ENCODE measurements at regions not wholly inside any gene's neighbourhood (a gene's known extent, or its start where the extent isn't known, plus 50 kb on each side); places are given as distances from the start of the nearest gene placed in this dataset.

GRCh38 chr3:66629150-66629981 is 128.5 kb upstream of the LRIG1 start:
- no peak for ATAC-seq
- H3K36me3 ChIP-seq (replicated peaks in 1 of 2; ENCODE audit: insufficient read depth in 1 of 2, low read depth in 2 of 2): no peaks in the 10 kb centered on the region
- H3K27ac ChIP-seq: no peak overlapping the region
- no peak for TF ChIP-seq CTCF (IDR thresholded peaks at IDR 0.05)
- no peak for TF ChIP-seq POLR2A (IDR thresholded peaks at IDR 0.05)
- WGBS, 2 donors: 68 to 71% methylated on average over 8 of the region's 8 CpGs
- H3K4me1 ChIP-seq: peaks cover 4% of the 10 kb centered on the region
- no peak overlapping the region for H3K4me3 ChIP-seq
- intact Hi-C loops (cut with DNase I): no loop called here
- no peaks in the 10 kb centered on the region for H3K9me3 ChIP-seq
- no peaks in the 10 kb centered on the region for H3K27me3 ChIP-seq
- DNase-seq: no peak

- intact Hi-C loops (cut with DNase I): no loop called here
- H3K4me3 ChIP-seq: no peak overlapping the region
- peaks cover 4% of the 10 kb centered on the region for H3K4me1 ChIP-seq
- H3K27ac ChIP-seq: no peak overlapping the region
- no peak for ATAC-seq
- no peaks in the 10 kb centered on the region for H3K27me3 ChIP-seq
- no peaks in the 10 kb centered on the region for H3K9me3 ChIP-seq
- no peaks in the 10 kb centered on the region for H3K36me3 ChIP-seq (replicated peaks in 1 of 2; ENCODE audit: insufficient read depth in 1 of 2, low read depth in 2 of 2)
- TF ChIP-seq CTCF (IDR thresholded peaks at IDR 0.05) (no peak), POLR2A (IDR thresholded peaks at IDR 0.05) (no peak)
- no peak for DNase-seq
Measured at GRCh38 chr3:66629982-66630368, 129.2 kb upstream of the LRIG1 start.

DNA sequence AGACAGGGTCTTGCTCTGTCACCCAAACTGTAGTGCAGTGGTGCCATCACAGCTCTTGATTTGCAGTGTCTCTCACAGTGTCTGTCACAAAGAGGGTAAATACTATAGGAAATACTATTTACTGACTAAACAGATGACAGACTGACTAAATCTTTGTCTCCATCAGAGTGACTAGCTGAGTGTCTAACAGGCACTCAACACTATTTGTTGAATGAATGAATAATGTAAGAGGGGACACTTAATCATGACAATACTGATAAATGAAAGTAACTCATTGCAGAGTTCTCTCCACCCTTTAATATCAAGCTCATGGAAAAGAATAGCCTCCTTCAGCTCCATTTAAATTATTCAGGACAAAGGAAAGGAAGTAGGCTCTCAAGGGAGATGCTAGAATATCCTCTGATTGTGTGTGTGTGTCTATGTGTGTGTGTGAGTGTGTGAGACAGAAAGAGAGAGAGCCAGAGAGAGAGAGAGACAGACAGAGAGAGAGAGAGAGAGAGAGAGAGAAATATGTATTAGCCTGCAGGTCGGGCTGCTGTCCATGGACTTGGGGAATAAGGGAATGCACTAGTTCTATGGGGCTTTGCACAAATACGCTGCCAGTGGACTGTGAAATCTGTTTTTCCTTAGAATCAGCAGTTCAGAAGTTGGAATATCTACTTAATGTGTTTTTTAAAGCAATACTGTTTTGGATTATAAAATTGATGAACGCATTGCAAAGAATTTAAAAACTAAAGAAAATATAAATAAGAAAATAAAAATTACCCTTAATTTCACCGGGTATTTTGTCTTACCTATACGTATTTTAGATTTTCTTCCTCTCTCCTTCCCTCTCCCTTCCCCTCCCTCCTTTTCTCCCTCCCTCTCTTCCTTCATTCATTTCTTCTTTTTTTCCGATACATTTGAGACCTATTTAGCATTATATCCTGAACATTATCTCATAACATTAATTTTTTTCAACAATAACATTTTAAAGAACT is 132.9 kb upstream of the LRIG1 start:
- no peaks in the 10 kb centered on the region for H3K9me3 ChIP-seq
- no peak for ATAC-seq
- H3K4me1 ChIP-seq: no peaks in the 10 kb centered on the region
- intact Hi-C loops (cut with DNase I): no loop called here
- H3K4me3 ChIP-seq: no peak overlapping the region
- no peak overlapping the region for H3K27ac ChIP-seq
- WGBS, 2 donors: 86 to 87% methylated on average over 6 of the region's 6 CpGs
- no peak for TF ChIP-seq POLR2A (IDR thresholded peaks at IDR 0.05)
- no peak for TF ChIP-seq CTCF (IDR thresholded peaks at IDR 0.05)
- H3K36me3 ChIP-seq (replicated peaks in 1 of 2; ENCODE audit: insufficient read depth in 1 of 2, low read depth in 2 of 2): no peaks in the 10 kb centered on the region
- H3K27me3 ChIP-seq: no peaks in the 10 kb centered on the region
- DNase-seq: no peak

DNA sequence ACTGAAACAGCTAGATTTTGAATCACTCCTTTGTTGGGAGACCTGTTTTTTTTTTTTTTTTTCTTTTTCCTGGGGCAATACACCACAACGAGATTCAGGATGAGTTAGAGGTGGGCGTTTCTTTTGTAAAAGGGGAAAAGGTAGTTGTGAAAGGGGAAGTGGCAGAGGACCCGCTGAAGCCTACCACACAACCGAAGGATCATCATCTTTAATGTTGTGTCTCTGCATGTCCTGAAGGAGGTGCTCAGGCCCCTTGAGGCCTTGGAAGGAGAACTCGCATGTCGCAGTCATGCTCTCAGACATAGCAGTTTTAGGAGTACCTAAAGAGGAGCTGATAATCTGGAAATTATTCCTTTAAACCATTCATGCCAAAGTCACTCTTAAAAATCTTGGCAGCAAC is 137.9 kb upstream of the LRIG1 start:
- TF ChIP-seq POLR2A (IDR thresholded peaks at IDR 0.05) (no peak), CTCF (IDR thresholded peaks at IDR 0.05) (no peak)
- no peaks in the 10 kb centered on the region for H3K36me3 ChIP-seq (replicated peaks in 1 of 2; ENCODE audit: insufficient read depth in 1 of 2, low read depth in 2 of 2)
- no peak overlapping the region for H3K4me3 ChIP-seq
- intact Hi-C loops (cut with DNase I): no loop called here
- no peaks in the 10 kb centered on the region for H3K9me3 ChIP-seq
- H3K27me3 ChIP-seq: no peaks in the 10 kb centered on the region
- no peak for ATAC-seq
- 65 to 69% methylated on average over 6 of the region's 6 CpGs for WGBS, 2 donors
- H3K27ac ChIP-seq: no peak overlapping the region
- DNase-seq: no peak
- no peaks in the 10 kb centered on the region for H3K4me1 ChIP-seq
